ENCODE measurements at regions not wholly inside any gene's neighbourhood (a gene's known extent, or its start where the extent isn't known, plus 50 kb on each side); places are given as distances from the start of the nearest gene placed in this dataset.

DNA sequence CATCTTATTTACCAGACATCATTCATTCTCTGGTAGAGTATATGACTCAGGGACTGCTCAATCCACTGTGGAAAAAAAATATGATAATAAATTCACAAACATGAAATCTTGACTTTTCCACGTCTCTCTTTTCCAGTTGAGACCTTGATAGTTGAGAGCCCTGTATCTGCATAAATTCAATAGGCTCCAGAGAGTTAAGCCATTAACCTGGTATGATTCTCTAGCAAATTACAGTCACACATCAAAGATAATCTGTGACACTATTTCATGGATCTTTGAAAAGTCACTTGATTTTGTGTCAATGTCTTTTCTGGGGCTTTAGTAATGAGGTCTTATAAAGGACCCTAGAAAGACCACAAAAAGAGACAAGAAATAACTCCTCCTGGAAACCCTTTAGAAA, 154.2 kb upstream of the FOXG1 start:
- no peak overlapping the region for H3K4me2 ChIP-seq (ENCODE audit: low read depth, low read length)
- H3K36me3 ChIP-seq (ENCODE audit: control insufficient read depth, insufficient read depth, low read length) = no peaks in the 10 kb centered on the region
- H3K9ac ChIP-seq (ENCODE audit: low read depth, low read length) = no peak overlapping the region
- H2AFZ ChIP-seq (replicated peaks; ENCODE audit: low read length, poor library complexity) = no peak overlapping the region
- H4K20me1 ChIP-seq (ENCODE audit: insufficient read depth, low read length) = no peaks in the 10 kb centered on the region
- H2AK9ac ChIP-seq (replicated peaks; ENCODE audit: low read depth, low read length, poor library complexity) = no peak overlapping the region
- no peak overlapping the region for H4K91ac ChIP-seq (ENCODE audit: insufficient read depth, low read depth, low read length)
- no peaks in the 10 kb centered on the region for H3K27me3 ChIP-seq (ENCODE audit: control insufficient read depth, insufficient read depth, low read length)
- no CpG with 5 or more reads among the region's 1 CpG for WGBS, 2 experiments (ENCODE audit: extremely low coverage in 2 of 2, insufficient read length in 1 of 2)
- no peak overlapping the region for H3K27ac ChIP-seq (ENCODE audit: insufficient read depth, low read length)
- peaks cover 2% of the 10 kb centered on the region for H3K9me3 ChIP-seq (ENCODE audit: control insufficient read depth, insufficient read depth, low read length)
- no peak for TF ChIP-seq NFE2L2 (IDR thresholded peaks at IDR 0.05; ENCODE audit: low read depth, low read length)
- TF ChIP-seq MAFK (IDR thresholded peaks at IDR 0.05; ENCODE audit: low read depth, low read length) = no peak
- TF ChIP-seq RFX5 (IDR thresholded peaks at IDR 0.05; ENCODE audit: low read depth, low read length) = no peak
- TF ChIP-seq RAD21 (IDR thresholded peaks at IDR 0.05; ENCODE audit: low read length) = no peak
- TF ChIP-seq, protein P1, sequence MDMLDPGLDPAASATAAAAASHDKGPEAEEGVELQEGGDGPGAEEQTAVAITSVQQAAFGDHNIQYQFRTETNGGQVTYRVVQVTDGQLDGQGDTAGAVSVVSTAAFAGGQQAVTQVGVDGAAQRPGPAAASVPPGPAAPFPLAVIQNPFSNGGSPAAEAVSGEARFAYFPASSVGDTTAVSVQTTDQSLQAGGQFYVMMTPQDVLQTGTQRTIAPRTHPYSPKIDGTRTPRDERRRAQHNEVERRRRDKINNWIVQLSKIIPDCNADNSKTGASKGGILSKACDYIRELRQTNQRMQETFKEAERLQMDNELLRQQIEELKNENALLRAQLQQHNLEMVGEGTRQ (IDR thresholded peaks at IDR 0.05; ENCODE audit: low read depth, low read length) = no peak
- TF ChIP-seq CTCF (conservative IDR thresholded peaks at IDR 0.05; ENCODE audit: low read depth, low read length) = no peak
- no peak for TF ChIP-seq RCOR1 (IDR thresholded peaks at IDR 0.05; ENCODE audit: insufficient replicate concordance, low read length)
- no peak for TF ChIP-seq SMC3 (IDR thresholded peaks at IDR 0.05; ENCODE audit: low read depth, low read length)
- TF ChIP-seq POLR2A (IDR thresholded peaks at IDR 0.05; ENCODE audit: low read depth, low read length) = no peak
- TF ChIP-seq MXI1 (IDR thresholded peaks at IDR 0.05; ENCODE audit: borderline replicate concordance, low read depth, low read length) = no peak
- no peak for TF ChIP-seq CHD1 (IDR thresholded peaks at IDR 0.05; ENCODE audit: low read depth, low read length)
- no peak for TF ChIP-seq CEBPB (IDR thresholded peaks at IDR 0.05; ENCODE audit: low read depth, low read length)
- no peak for TF ChIP-seq BHLHE40 (IDR thresholded peaks at IDR 0.05; ENCODE audit: low read depth, low read length)
- TF ChIP-seq FOS (IDR thresholded peaks at IDR 0.05; ENCODE audit: low read depth, low read length) = no peak
- TF ChIP-seq, protein P2, sequence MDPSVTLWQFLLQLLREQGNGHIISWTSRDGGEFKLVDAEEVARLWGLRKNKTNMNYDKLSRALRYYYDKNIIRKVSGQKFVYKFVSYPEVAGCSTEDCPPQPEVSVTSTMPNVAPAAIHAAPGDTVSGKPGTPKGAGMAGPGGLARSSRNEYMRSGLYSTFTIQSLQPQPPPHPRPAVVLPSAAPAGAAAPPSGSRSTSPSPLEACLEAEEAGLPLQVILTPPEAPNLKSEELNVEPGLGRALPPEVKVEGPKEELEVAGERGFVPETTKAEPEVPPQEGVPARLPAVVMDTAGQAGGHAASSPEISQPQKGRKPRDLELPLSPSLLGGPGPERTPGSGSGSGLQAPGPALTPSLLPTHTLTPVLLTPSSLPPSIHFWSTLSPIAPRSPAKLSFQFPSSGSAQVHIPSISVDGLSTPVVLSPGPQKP (IDR thresholded peaks at IDR 0.05; ENCODE audit: borderline replicate concordance, low read depth, low read length) = no peak
- H4K8ac ChIP-seq (ENCODE audit: low read depth in 2 of 2, low read length in 2 of 2) = no peak overlapping the region
- no peaks in the 10 kb centered on the region for H3K4me1 ChIP-seq (ENCODE audit: control insufficient read depth, insufficient read depth, low read length)
- CTCF ChIA-PET = no interaction called here
- dilution Hi-C loops (cut with HindIII; ENCODE audit: low sequenced_read_pairs, unreplicated experiment) (no loop called here), intact Hi-C loops (cut with micrococcal nuclease) (no loop called here), in situ Hi-C loops (cut with MboI; ENCODE audit: low sequenced_read_pairs) (no loop called here)
- no peak overlapping the region for H3K23ac ChIP-seq (ENCODE audit: low read depth, low read length)
- DNase-seq (no peak), ATAC-seq (ENCODE audit: low read depth) (no peak)
- no peaks in the 10 kb centered on the region for H3K79me1 ChIP-seq (ENCODE audit: low read depth in 1 of 2, low read length in 2 of 2)
- no peak overlapping the region for H2BK5ac ChIP-seq (ENCODE audit: low read depth, low read length, poor library complexity, severe bottlenecking)
- no peak overlapping the region for H2BK20ac ChIP-seq (ENCODE audit: low read depth, low read length)
- H2AK5ac ChIP-seq (ENCODE audit: low read depth, low read length) = no peak overlapping the region
- no peak overlapping the region for H3K18ac ChIP-seq (ENCODE audit: low read depth, low read length)
- no peak overlapping the region for H4K5ac ChIP-seq (ENCODE audit: low read depth, low read length)
- no peak overlapping the region for H3K14ac ChIP-seq (replicated peaks; ENCODE audit: low read depth, low read length)
- H2BK15ac ChIP-seq (ENCODE audit: low read depth, low read length) = no peak overlapping the region
- no peak overlapping the region for H3K56ac ChIP-seq (ENCODE audit: extremely low read depth, insufficient read depth, low read length)
- H3K4ac ChIP-seq (ENCODE audit: low read depth, low read length) = no peak overlapping the region
- BruUV-seq (replicated peaks) = no TSS peak
- POLR2A ChIA-PET (ENCODE audit: unreplicated experiment) = no interaction called here
- no peak overlapping the region for H2BK120ac ChIP-seq (ENCODE audit: low read depth, low read length)
- H3K9me1 ChIP-seq (ENCODE audit: insufficient read depth, low read length) = no peaks in the 10 kb centered on the region
- H3K4me3 ChIP-seq (ENCODE audit: insufficient read depth, low read depth, low read length) = no peak overlapping the region

All from IMR-90 (cell line).